ENCODE measurements at regions not wholly inside any gene's neighbourhood (a gene's known extent, or its start where the extent isn't known, plus 50 kb on each side); places are given as distances from the start of the nearest gene placed in this dataset.

GRCh38 chr9:108552459-108553040 is 303.2 kb downstream of the ACTL7B start:
- no peaks in the 10 kb centered on the region for H3K9me3 Mint-ChIP-seq
- DNase-seq (ENCODE audit: low spot score) = no peak
- no peaks in the 10 kb centered on the region for H3K27me3 Mint-ChIP-seq (ENCODE audit: low read depth)
- H3K36me3 Mint-ChIP-seq (ENCODE audit: low read depth) = no peaks in the 10 kb centered on the region
- intact Hi-C loops (cut with micrococcal nuclease) = no loop called here
- peaks cover 2% of the 10 kb centered on the region for H3K4me1 Mint-ChIP-seq (ENCODE audit: low read depth)
- H3K27ac Mint-ChIP-seq = no peak overlapping the region
- no peak overlapping the region for H3K4me3 Mint-ChIP-seq (ENCODE audit: low read depth)

- H3K4me3 Mint-ChIP-seq (ENCODE audit: low read depth) = no peak overlapping the region
- peaks cover 2% of the 10 kb centered on the region for H3K4me1 Mint-ChIP-seq (ENCODE audit: low read depth)
- no peaks in the 10 kb centered on the region for H3K36me3 Mint-ChIP-seq (ENCODE audit: low read depth)
- no peaks in the 10 kb centered on the region for H3K9me3 Mint-ChIP-seq
- DNase-seq (ENCODE audit: low spot score) = no peak
- intact Hi-C loops (cut with micrococcal nuclease) = no loop called here
- H3K27me3 Mint-ChIP-seq (ENCODE audit: low read depth) = no peaks in the 10 kb centered on the region
- no peak overlapping the region for H3K27ac Mint-ChIP-seq
These were observed 304.6 kb downstream of the ACTL7B start for GRCh38 chr9:108551030-108551841.

GRCh38 chr9:108550106-108550505 is 305.7 kb downstream of the ACTL7B start:
- H3K4me1 Mint-ChIP-seq (ENCODE audit: low read depth) = peaks cover 2% of the 10 kb centered on the region
- no peak for DNase-seq (ENCODE audit: low spot score)
- no peak overlapping the region for H3K4me3 Mint-ChIP-seq (ENCODE audit: low read depth)
- intact Hi-C loops (cut with micrococcal nuclease) = no loop called here
- no peaks in the 10 kb centered on the region for H3K36me3 Mint-ChIP-seq (ENCODE audit: low read depth)
- H3K9me3 Mint-ChIP-seq = no peaks in the 10 kb centered on the region
- no peaks in the 10 kb centered on the region for H3K27me3 Mint-ChIP-seq (ENCODE audit: low read depth)
- no peak overlapping the region for H3K27ac Mint-ChIP-seq

GRCh38 chr9:108549184-108549583 is 306.6 kb downstream of the ACTL7B start:
- Mint-ChIP-seq H3K27me3 (ENCODE audit: low read depth) (no peaks in the 10 kb centered on the region), H3K4me3 (ENCODE audit: low read depth) (no peak overlapping the region), H3K4me1 (ENCODE audit: low read depth) (peaks cover 2% of the 10 kb centered on the region), H3K9me3 (no peaks in the 10 kb centered on the region), H3K36me3 (ENCODE audit: low read depth) (no peaks in the 10 kb centered on the region), H3K27ac (no peak overlapping the region)
- DNase-seq (ENCODE audit: low spot score) = no peak
- intact Hi-C loops (cut with micrococcal nuclease) = no loop called here

- Mint-ChIP-seq H3K4me1 (ENCODE audit: low read depth) (peaks cover under 1% of the 10 kb centered on the region), H3K27ac (no peak overlapping the region), H3K9me3 (no peaks in the 10 kb centered on the region), H3K4me3 (ENCODE audit: low read depth) (no peak overlapping the region), H3K36me3 (ENCODE audit: low read depth) (no peaks in the 10 kb centered on the region), H3K27me3 (ENCODE audit: low read depth) (no peaks in the 10 kb centered on the region)
- intact Hi-C loops (cut with micrococcal nuclease) = no loop called here
- no peak for DNase-seq (ENCODE audit: low spot score)
These were observed 308.2 kb downstream of the ACTL7B start for GRCh38 chr9:108547411-108548135.

- intact Hi-C loops (cut with micrococcal nuclease) = no loop called here
- Mint-ChIP-seq H3K27me3 (ENCODE audit: low read depth) (no peaks in the 10 kb centered on the region), H3K4me1 (ENCODE audit: low read depth) (no peaks in the 10 kb centered on the region), H3K9me3 (no peaks in the 10 kb centered on the region), H3K27ac (no peak overlapping the region), H3K36me3 (ENCODE audit: low read depth) (no peaks in the 10 kb centered on the region), H3K4me3 (ENCODE audit: low read depth) (no peak overlapping the region)
- no peak for DNase-seq (ENCODE audit: low spot score)
These were observed 309.6 kb downstream of the ACTL7B start for GRCh38 chr9:108546215-108546614.

GRCh38 chr9:108545436-108545835 is 310.4 kb downstream of the ACTL7B start:
- Mint-ChIP-seq H3K4me1 (ENCODE audit: low read depth) (no peaks in the 10 kb centered on the region), H3K4me3 (ENCODE audit: low read depth) (no peak overlapping the region), H3K9me3 (no peaks in the 10 kb centered on the region), H3K27ac (no peak overlapping the region), H3K36me3 (ENCODE audit: low read depth) (no peaks in the 10 kb centered on the region), H3K27me3 (ENCODE audit: low read depth) (no peaks in the 10 kb centered on the region)
- intact Hi-C loops (cut with micrococcal nuclease) = no loop called here
- DNase-seq (ENCODE audit: low spot score) = no peak

GRCh38 chr9:108544866-108545265 is 310.9 kb downstream of the ACTL7B start:
- H3K36me3 Mint-ChIP-seq (ENCODE audit: low read depth) = no peaks in the 10 kb centered on the region
- intact Hi-C loops (cut with micrococcal nuclease) = no loop called here

GRCh38 chr9:108543251-108543778 is 312.5 kb downstream of the ACTL7B start:
- no peak overlapping the region for H3K4me3 Mint-ChIP-seq (ENCODE audit: low read depth)
- no peak overlapping the region for H3K27ac Mint-ChIP-seq
- intact Hi-C loops (cut with micrococcal nuclease) = no loop called here
- DNase-seq (ENCODE audit: low spot score) = no peak
- H3K4me1 Mint-ChIP-seq (ENCODE audit: low read depth) = no peaks in the 10 kb centered on the region
- no peaks in the 10 kb centered on the region for H3K27me3 Mint-ChIP-seq (ENCODE audit: low read depth)
- H3K36me3 Mint-ChIP-seq (ENCODE audit: low read depth) = no peaks in the 10 kb centered on the region
- H3K9me3 Mint-ChIP-seq = no peaks in the 10 kb centered on the region

More at GRCh38 chr9:108544866-108545265, 310.9 kb downstream of the ACTL7B start:
- no peaks in the 10 kb centered on the region for H3K9me3 Mint-ChIP-seq
- H3K4me3 Mint-ChIP-seq (ENCODE audit: low read depth) = no peak overlapping the region
- H3K4me1 Mint-ChIP-seq (ENCODE audit: low read depth) = no peaks in the 10 kb centered on the region
- no peaks in the 10 kb centered on the region for H3K27me3 Mint-ChIP-seq (ENCODE audit: low read depth)
- H3K27ac Mint-ChIP-seq = no peak overlapping the region
- DNase-seq (ENCODE audit: low spot score) = no peak

- intact Hi-C loops (cut with micrococcal nuclease) = no loop called here
These were observed 318.0 kb downstream of the ACTL7B start for GRCh38 chr9:108537756-108538155.

GRCh38 chr9:108536836-108537601 is 318.8 kb downstream of the ACTL7B start:
- DNase-seq (ENCODE audit: low spot score) = no peak
- Mint-ChIP-seq H3K27me3 (ENCODE audit: low read depth) (no peaks in the 10 kb centered on the region), H3K9me3 (no peaks in the 10 kb centered on the region), H3K36me3 (ENCODE audit: low read depth) (no peaks in the 10 kb centered on the region), H3K27ac (no peak overlapping the region), H3K4me1 (ENCODE audit: low read depth) (no peaks in the 10 kb centered on the region), H3K4me3 (ENCODE audit: low read depth) (no peak overlapping the region)
- intact Hi-C loops (cut with micrococcal nuclease) = no loop called here

More at GRCh38 chr9:108537756-108538155, 318.0 kb downstream of the ACTL7B start:
- Mint-ChIP-seq H3K9me3 (no peaks in the 10 kb centered on the region), H3K4me1 (ENCODE audit: low read depth) (no peaks in the 10 kb centered on the region), H3K4me3 (ENCODE audit: low read depth) (no peak overlapping the region), H3K27ac (no peak overlapping the region), H3K36me3 (ENCODE audit: low read depth) (no peaks in the 10 kb centered on the region), H3K27me3 (ENCODE audit: low read depth) (no peaks in the 10 kb centered on the region)
- no peak for DNase-seq (ENCODE audit: low spot score)

GRCh38 chr9:108535526-108535925 is 320.3 kb downstream of the ACTL7B start:
- Mint-ChIP-seq H3K9me3 (no peaks in the 10 kb centered on the region), H3K4me3 (ENCODE audit: low read depth) (no peak overlapping the region), H3K27me3 (ENCODE audit: low read depth) (no peaks in the 10 kb centered on the region), H3K27ac (no peak overlapping the region), H3K4me1 (ENCODE audit: low read depth) (no peaks in the 10 kb centered on the region), H3K36me3 (ENCODE audit: low read depth) (no peaks in the 10 kb centered on the region)
- intact Hi-C loops (cut with micrococcal nuclease) = no loop called here
- no peak for DNase-seq (ENCODE audit: low spot score)
